GDM1 (cell line): ENCODE measurements at regions not wholly inside any gene's neighbourhood (a gene's known extent, or its start where the extent isn't known, plus 50 kb on each side); places are given as distances from the start of the nearest gene placed in this dataset.

ENCODE experiments used
- DNase-seq: peaks from one replicate; lab custom pipeline; 2025; lab: John Stamatoyannopoulos, UW

DNA sequence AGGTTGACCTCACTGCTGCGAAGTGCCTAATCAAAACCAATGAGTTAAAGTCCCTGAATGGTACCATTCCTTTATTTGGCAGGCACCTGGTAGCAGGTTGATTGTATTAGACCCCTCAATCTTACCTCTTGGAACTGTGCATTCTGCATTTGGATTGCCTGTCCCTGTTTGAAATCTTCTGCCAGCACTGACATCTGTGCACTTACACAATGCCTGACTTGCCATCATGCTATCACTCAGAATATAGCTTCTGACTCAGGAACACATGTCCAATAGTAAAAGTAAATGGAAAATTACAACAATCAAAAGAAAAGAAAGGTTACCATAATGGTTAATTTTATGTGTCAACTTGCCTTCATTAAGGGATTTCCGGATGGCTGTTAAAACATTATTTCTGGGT lies 366.0 kb upstream of the PDGFD start:
- no peak for DNase-seq

DNA sequence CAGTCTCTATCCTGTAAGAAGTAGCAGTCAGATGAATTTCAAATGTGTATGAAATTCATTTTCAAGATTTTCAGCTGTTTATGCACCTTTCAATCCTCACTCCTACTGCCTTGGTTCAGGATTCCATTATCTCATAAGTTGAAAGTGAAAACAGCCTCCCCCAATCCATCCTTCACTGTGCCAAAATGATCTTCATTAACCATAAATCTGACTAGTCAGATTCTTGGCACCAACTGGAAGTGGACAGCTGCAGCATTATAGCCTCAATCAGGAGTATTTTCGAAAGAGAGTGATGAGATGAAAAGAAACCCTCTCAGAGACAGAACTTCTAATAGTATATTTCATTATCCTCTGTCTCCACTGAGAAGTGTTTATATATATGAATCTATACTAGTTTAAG lies 365.3 kb upstream of the PDGFD start:
- no peak for DNase-seq

DNA sequence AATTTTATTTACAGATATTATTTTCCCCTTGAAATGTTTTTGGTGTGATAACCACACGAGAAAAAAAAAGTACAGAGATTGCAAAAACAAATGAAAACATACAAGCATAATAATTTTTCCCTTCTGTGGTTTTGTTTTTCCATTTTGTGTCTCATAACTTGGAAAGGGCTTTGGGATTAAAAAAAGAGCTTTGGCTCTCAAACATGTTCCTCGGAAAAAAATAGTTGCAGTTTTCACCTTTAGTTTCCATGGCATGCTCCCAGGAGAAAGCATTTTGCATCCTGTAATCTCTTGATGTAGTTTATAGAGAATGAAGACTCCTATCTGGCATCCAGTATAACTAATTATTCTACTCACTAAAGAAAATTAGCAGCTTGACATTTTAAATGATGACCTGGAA lies 362.1 kb upstream of the PDGFD start:
- DNase-seq = no peak

DNA sequence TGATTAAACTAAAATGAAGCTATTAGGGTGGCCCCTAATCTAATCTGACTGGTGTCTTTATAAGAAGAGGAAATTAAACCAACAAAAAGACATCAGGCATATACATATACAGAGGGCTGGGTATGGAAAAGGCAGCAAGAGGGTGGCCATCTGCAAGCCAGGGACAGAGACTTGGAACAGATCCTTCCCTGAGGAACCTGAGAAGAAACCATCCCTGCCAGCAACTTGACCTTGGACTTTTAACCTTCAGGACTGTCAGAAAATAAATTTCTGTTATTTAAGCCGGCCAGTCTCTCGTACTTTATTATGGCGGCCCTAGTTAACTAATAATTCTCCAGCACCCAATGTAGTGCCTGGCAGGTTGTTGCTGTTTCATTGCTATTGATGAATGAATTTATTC lies 361.5 kb upstream of the PDGFD start:
- no peak for DNase-seq

DNA sequence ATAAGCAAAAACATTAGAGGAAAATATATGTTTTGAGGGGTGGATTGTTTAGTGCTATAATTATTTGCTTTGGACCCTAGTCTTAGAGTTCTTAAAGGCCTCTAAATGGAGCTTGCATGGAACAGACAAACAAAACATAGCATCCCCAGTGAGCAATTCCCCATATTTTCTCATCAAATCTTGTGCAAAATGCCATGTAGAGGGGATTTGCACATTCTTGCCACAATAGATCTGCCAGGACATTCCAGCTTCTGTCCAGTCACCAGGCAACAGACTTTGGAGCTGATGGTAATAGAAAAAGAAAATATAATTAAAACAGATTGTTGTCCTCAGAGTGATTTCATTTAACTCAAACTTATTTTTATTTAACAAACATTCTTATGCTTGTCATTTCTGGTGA lies 360.3 kb upstream of the PDGFD start:
- DNase-seq = no peak

DNA sequence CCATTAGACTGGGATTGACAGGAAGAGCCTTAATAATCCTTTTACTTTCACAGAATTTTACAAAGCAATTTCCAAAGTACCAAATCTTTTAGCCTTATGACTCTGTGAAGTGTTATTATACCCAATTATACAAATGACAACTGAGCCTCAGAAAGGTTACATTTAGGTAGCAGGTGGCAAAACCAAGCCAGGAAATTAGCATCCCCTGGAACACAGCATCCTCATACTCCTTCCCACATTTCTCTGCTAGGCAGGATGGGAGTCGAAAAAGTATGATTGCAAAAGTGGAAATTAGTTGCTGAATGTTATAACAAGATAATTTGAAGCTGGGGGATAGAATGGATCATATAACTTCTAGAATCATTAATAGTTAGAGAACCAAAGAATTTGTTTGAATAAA lies 359.7 kb upstream of the PDGFD start:
- no peak for DNase-seq

DNA sequence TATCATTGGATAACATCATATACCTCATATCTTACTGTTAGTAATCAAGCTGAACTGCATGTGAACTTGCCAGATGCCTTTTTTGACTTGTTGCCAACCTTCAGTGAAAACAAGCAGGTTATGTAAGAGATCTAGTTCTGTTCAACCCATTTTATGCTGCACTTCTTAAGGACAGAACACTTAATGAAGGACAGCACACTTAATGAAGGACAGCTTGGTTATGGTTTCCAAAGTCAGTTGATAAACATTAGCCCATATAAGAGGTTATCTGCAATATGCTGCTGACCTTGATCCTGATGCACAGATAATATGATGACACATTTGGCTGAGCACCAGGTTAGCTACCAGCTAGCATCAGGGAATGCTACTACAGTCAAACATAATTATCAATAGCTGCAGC lies 358.7 kb upstream of the PDGFD start:
- no peak for DNase-seq

DNA sequence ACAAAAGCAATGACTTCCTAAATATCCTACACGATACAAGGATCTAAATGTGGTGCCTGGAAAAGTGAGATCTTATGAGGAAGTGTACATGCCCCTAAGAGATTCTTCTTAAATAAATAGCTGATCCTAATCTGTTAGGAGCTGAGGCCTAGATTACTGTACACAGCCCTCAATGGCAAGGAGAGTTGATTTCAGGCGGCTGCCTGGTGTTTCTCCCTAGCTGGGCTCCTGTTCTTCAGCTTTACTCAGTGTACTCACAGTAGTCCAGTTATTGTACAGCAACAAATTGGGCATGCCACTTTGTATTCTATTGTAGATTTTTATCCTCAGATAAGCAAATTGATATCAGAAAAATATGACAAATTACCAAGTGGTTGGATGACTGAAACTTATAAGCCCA lies 358.2 kb upstream of the PDGFD start:
- no peak for DNase-seq

DNA sequence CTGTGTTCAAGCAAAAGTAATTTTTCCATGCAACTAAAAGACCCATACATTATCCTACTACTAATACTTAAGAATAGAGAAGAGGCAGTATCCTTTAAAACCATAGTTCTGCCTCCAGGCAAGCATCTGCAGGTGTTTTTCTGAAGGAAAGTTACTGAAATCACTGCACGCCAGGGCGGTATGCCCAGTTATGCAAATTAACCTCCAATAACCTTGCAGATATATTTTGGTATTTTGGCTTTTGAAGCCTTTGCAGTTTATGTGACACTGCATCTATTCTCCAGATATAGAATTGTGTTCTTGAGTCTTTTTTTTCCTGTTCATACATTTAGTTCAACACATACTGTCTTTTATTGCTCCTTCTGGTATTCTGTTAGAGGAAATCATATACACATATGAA lies 346.2 kb upstream of the PDGFD start:
- no peak for DNase-seq

DNA sequence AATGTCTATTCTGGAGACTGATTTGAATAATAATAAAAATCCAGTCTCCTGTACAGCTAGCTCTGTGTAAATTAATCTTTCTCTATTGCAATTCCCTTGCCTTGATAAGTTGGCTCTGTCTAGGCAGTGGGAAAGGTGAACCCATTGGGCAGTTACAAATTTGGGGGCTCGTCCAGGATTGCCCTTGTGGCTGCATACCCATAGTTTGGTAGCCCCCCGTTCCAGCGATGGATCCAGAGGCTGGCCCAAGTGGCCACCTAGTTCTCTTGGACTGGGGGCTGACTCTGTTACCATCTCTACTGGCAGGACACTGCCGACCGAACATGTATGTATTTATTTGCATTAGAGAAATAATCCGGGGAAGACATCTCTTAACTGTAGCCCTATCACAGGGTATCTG lies 326.2 kb upstream of the PDGFD start:
- no peak for DNase-seq

DNA sequence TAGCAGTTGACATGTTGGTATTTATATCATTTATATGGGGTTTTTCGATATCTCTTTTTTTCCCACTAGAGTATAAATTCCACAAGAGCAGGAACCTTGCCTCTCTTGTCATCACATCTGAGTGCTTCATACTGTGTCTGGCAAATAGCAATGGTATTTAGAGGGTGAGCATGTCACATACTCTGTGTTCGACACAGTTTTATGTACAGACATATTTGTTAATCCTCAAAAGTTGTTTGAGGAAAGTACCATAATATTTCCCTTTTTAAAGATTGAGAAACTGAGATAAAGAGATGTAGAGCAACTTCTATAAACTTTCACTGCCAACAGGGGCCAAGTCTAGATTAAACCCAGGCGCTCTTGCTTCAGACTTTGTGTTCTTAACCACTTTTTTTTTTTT lies 324.6 kb upstream of the PDGFD start:
- DNase-seq = no peak

DNA sequence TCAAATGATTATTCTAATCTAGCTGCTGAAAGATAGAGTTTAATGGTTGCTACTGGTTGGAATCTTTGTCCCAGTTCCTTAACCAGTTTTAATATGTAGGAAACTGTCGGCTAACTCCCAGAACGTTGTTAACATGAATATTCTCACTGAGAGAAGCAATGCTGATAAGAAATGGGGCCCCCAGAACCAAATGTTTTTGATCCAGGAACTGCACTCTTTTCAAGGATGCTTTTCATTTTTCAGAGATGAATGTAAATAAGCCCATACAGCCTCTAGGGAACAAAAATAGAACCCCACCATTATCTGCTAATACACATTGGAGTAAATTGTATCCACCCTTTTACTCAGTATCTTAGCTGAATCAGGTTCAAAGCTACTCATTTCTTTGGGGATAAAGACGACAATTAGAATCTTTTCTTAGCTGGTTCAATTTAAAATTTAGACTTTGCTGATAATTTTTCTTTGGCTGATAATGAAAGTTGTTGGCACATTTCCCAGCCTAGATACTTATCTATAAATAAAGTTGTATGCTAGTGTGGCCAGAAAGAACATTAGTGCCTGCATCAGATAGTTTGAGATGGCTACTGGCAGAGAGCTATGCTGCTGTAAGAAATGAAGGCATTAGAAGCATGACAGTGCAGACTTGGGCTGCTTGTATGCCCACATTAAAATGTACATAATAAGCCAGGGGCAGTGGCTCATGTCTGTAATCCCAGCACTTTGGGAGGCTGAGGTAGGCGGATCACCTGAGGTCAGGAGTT lies 323.3 kb upstream of the PDGFD start:
- DNase-seq = no peak

DNA sequence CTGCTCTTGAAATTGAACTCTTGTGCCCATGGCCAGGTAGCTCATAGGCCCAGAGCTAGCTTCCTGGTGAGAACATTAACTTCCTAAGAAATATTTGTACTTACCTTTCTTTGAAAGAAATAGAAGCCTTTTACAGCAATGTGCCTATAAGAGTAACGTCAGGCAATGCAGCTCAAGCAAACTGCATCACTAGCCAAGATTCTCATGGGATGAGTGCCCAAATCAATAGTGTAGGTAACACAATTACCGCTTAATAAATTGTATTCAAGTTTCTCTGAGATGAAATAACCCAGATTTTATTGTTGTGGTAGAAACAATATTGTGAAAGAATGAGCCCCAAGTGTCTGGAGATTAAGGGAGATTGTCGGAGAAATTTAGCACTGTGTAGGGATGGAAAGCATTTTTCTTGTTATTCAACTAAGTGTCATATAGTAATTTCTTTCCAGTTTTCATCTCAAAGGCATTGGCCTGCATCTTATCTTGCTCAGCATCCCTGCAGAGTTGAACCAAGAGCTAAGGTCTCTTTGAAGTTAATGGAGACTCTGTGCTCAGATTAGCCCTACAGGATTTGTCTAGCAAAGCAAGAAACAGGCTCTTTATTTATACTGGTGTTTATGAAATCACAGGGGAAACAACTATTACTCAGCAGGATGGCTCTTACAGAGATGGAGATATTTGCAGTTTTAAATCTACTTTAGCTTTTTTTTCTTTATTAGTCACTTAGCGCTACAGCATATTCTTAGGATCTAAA lies 321.0 kb upstream of the PDGFD start:
- DNase-seq = no peak

DNA sequence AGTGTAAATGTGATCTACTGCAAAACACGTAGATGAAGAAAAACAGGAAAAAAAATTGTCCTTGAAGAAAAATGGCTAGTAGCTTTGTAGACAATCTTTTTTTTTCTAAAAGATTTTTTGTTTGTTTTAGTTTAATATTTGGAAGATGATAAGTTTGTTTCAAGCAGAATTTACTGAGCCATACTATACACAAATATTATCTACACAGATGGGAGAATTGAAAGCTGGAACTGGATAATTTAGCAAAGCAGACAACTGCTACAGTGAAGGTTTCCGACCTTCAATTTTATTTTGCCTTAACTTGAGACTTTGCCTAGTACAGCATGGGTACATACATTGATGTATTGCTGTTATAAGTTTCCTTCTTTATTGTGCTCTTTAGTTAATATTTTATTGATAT lies 313.0 kb upstream of the PDGFD start:
- no peak for DNase-seq

DNA sequence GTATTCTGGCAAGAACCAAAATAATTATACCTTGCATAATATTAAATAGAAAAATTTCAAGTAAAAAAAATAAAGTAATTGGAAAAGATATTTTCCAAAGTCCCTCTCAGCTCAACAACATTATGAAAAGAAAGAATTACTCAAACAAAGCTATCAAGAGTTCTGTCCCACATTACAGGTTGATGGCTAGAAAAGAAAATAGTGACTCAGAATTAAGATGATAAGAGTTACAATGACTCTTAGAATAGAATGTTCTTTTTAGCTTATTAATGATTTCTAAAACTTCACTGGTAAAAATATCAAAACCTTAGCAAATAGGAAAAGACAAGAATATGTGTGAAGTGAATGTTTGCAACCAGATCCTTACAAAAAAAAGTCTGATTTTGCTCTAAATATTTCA lies 312.5 kb upstream of the PDGFD start:
- DNase-seq = no peak

DNA sequence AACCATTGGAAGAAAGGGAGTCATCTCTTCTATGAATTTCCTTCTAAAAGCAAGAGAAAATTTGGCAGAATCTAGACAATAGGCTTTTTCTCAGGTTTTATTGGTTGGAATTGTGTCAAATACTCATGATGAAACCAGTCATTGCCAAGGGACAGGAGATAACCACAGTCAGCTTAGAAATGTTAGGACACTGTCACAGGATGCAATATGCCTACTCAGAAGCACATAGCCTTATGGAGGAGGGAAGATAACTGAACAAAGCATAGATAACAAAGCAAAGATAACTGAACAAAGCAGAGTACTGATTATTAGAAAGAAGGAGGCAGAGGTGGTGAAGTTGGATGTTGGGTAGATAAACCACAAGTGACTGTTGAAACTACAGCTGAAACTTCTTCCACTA lies 303.5 kb upstream of the PDGFD start:
- DNase-seq = no peak

DNA sequence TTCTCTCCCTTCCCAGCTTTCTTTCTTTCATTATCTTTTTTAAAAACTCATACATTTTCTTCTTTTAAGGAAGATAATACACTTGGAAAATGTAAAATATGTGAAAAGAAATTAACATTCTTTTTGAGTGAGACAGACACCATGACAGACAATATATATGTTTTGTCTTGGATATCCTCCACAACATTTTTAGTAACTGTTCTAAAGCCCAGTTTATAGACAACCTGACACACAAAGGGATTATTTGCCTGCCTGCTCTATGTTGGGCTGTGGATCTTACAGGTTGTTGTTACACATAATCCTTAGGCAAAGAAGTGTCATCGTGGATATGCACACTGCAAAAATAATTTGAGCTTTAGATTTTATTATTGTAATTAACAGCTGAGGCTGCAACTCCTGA lies 301.4 kb upstream of the PDGFD start:
- DNase-seq = no peak

DNA sequence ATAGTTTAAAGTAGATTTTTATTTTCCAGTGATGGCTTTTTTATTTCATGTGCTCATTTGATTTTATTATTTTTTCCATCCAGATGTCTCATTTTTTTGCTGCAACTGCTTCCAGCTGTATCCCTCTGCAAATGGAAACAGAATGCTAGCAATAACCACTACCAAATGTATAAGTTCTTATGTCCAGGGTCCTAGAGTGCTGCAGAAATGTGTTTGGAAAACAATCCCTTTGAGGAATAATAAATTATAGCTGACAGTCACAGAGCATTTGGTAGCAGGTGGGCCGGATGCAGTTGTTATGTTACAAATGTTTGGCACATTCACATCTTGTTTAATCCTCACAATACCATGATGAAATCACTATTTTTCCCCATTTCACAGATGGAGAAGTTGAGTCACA lies 300.7 kb upstream of the PDGFD start:
- DNase-seq = no peak

DNA sequence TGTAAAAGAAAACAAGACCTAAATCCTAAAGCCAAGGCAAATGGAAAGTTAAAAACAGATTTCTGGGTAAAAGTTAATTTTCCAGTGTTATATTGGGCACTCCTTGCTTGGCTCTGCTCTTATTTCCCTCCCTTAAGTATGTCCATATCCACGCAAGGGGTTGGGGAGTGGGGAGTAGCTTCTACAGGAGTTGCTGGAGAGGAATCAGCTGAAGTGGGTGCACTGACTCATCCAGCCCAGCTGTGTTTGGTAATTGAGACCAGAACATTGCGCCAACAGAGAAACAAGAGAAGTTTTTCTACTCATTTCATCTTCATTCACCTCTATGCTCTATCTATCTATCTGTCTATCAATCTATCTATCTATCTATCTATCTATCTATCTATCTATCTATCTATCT lies 298.4 kb upstream of the PDGFD start:
- DNase-seq = no peak

DNA sequence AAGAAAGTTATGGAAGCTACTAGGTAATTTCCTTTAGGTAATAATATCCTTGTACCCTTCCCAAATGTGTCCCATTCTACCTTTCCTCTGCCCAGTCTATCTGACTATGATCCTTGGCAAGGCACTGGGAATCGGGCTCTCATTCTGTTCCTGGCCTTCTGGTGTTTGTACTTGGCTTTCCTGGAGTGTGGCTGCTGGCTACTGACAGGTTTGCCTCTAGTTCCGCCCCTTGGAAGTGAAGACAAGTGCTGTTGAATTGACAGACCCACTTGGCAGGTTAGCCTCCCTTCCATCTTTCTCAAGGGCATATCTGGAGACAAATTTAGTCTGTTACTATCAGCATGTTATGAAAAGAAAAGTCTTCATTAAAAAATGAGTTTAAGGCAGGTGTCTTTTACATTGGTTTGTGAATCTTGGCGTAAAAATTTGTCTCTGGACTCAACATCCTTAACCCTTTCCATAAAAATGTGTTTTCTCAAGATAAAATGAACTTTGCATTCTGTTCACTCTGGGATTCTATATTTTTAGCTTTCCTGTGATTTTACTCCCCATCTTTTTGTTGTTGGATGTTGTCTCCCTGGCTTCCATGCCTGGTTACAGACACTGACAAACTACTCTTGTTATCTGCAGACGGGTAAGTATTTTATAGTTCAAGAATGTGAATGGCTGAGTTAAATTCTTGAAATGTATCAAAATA lies 287.4 kb upstream of the PDGFD start:
- DNase-seq = no peak

DNA sequence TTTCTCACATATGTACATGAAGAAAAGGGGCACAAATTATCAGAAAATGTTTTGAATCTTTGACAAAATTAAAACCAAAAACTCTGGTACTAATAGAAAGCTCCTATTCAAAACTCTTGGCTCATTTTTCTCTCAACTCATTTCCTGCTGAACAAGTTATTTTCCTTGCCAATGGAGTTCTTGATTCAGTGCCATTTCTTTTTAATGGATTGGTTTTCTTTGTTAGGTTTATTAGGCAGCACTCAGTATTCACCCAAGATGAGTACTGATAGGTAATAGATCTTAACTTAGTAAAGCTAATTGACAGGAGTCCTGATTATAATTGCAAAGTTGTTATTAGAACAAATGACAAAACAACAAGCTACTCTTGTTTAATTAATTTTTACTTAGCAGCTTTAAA lies 279.4 kb upstream of the PDGFD start:
- no peak for DNase-seq

DNA sequence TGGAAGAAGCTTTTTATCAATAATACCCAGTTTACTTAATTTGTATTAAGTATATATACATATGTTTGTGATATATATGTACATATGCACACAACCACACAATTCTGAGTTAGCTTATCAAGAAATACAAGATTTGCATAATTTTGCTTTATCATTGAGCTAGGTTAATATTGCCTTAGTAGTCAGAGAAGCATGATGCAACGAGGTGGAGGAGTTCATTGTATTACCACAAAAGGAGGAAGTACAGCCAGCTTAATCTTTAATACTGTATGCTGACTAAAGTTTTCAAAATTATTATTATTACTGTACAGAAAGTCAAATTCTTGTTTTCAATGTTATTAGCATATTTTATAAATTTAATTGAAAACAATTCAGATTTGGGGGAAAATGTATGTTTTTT lies 278.4 kb upstream of the PDGFD start:
- no peak for DNase-seq

DNA sequence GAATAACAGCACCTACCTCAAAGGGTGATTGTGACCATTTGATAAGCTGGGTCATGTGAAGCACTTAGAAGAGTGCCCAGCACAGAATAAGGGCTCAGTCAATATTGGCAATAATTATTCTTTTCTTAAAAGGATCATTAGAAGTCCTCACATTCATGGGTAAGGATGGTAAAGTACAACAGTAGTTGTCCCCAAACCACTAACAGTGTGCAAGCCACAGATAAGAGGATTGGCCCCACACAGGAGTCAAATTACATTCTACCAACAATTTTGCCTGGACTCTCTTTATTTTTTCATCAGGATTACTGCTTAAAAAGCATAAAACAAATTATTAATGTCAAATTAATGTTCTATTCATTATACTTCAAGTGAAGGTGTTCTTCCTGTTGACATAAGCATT lies 271.5 kb upstream of the PDGFD start:
- DNase-seq = no peak
